ENCODE measurements at regions not wholly inside any gene's neighbourhood (a gene's known extent, or its start where the extent isn't known, plus 50 kb on each side); places are given as distances from the start of the nearest gene placed in this dataset.
"Not testable (repeated sequence)": the region's sequence is repeated elsewhere in the genome, so short reads cannot be mapped to it uniquely, and the experiment has no call there.

GRCh38 chr10:15428681-15429080 lies 57.6 kb upstream of the FAM171A1 start:
- no peak for DNase-seq

GRCh38 chr10:15427843-15428414 lies 56.8 kb upstream of the FAM171A1 start:
- peak; percentile 58 for DNase-seq

DNA sequence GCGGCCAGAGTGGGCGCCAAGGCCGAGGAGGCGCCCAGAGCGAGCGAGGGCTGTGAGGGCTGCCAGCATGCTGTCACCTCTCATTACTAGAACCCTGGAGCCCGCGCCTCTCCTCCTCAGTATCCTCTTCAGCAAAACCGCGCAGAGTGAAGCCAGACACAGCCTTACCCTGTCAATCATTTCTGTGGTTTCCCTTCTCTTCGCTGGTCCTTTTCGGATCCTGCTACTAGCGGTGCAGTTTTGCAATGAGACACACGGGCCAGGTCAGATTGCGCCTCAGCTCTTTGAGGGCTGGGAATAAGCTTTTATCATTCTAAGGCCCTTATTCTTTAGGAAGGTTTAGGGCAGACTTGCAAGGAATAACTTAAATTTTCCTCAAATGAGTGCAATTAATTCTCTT lies 55.5 kb upstream of the FAM171A1 start:
- DNase-seq = no peak

DNA sequence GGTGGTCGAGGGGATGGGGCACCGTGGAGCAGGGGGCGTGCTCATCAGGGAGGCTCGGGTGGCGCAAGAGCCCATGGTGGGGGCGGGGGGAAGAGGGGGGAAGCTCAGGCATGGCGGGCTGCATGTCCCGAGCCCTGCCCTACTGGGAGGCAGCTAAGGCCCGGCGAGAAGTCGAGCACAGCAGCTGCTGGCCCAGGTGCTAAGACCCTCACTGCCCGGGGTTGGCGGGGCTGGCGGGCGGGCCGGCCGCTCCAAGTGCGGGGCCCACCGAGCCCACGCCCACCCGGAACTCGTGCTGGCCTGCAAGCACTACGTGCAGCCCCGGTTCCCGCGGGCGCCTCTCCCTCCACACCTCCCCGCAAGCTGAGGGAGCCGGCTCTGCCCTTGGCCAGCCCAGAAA lies 55.0 kb upstream of the FAM171A1 start:
- DNase-seq = no peak

GRCh38 chr10:15421875-15422274 lies 50.8 kb upstream of the FAM171A1 start:
- not testable (repeated sequence) for DNase-seq

Measured in fibroblast of skin of abdomen (primary cell).